Activated CD4-positive, alpha-beta T cell treated with anti-CD3 and anti-CD28 coated beads, Interleukin-10, Interleukin-2, amounts not matched to agents 100 ng/mL and 50 ng/mL, durations not matched to agents 16 hours and 8 hours (primary cell): ENCODE measurements at regions not wholly inside any gene's neighbourhood (a gene's known extent, or its start where the extent isn't known, plus 50 kb on each side); places are given as distances from the start of the nearest gene placed in this dataset.
"Not testable (repeated sequence)": the region's sequence is repeated elsewhere in the genome, so short reads cannot be mapped to it uniquely, and the experiment has no call there.

Source experiments
- DNase-seq: peaks from one replicate; pipeline ENCODE4 v3.0.0-alpha.2; 2020

GRCh38 chr15:69685512-69686452, 233.2 kb downstream of the RPLP1 start:
- DNase-seq = no peak

GRCh38 chr15:69686626-69687025, 234.0 kb downstream of the RPLP1 start:
- DNase-seq = no peak

- DNase-seq = no peak
These were observed 236.5 kb downstream of the RPLP1 start for GRCh38 chr15:69689133-69689532.

GRCh38 chr15:69691307-69692015, 238.8 kb downstream of the RPLP1 start:
- no peak for DNase-seq

- no peak for DNase-seq
These were observed 239.7 kb downstream of the RPLP1 start for GRCh38 chr15:69692342-69692741.

GRCh38 chr15:69693059-69693458, 240.4 kb downstream of the RPLP1 start:
- DNase-seq = no peak

GRCh38 chr15:69696946-69697345, 244.3 kb downstream of the RPLP1 start:
- DNase-seq = no peak

GRCh38 chr15:69697916-69698315, 245.3 kb downstream of the RPLP1 start:
- no peak for DNase-seq

- no peak for DNase-seq
These were observed 246.5 kb downstream of the RPLP1 start for GRCh38 chr15:69699096-69699495.

GRCh38 chr15:69700380-69700779, 247.8 kb downstream of the RPLP1 start:
- no peak for DNase-seq

- no peak for DNase-seq
These were observed 248.6 kb downstream of the RPLP1 start for GRCh38 chr15:69701198-69701597.

- DNase-seq = no peak
These were observed 251.0 kb downstream of the RPLP1 start for GRCh38 chr15:69703532-69704187.

- no peak for DNase-seq
These were observed 251.6 kb downstream of the RPLP1 start for GRCh38 chr15:69704229-69704628.

- DNase-seq = no peak
These were observed 252.1 kb downstream of the RPLP1 start for GRCh38 chr15:69704700-69705099.

GRCh38 chr15:69706353-69707097, 253.9 kb downstream of the RPLP1 start:
- DNase-seq = no peak

- not testable (repeated sequence) for DNase-seq
These were observed 254.6 kb downstream of the RPLP1 start for GRCh38 chr15:69707241-69707640.

GRCh38 chr15:69708436-69709122, 256.0 kb downstream of the RPLP1 start:
- DNase-seq = not testable (repeated sequence)

GRCh38 chr15:69712991-69713390, 260.4 kb downstream of the RPLP1 start:
- DNase-seq = peak; percentile 20

GRCh38 chr15:69713726-69714559, 261.3 kb downstream of the RPLP1 start:
- DNase-seq = peak; percentile 96

GRCh38 chr15:69715210-69715609, 262.6 kb downstream of the RPLP1 start:
- no peak for DNase-seq

GRCh38 chr15:69718436-69718835, 265.8 kb downstream of the RPLP1 start:
- DNase-seq = no peak
